Omental fat pad (tissue), 3 donors: ENCODE measurements at regions not wholly inside any gene's neighbourhood (a gene's known extent, or its start where the extent isn't known, plus 50 kb on each side); places are given as distances from the start of the nearest gene placed in this dataset.

Experiments
- ATAC-seq: fragments of 150-250 bp; one replicate; pipeline ENCODE4 v1.9.1; 2016; ENCODE audit warnings: mild to moderate bottlenecking, moderate library complexity; ENCODE audit not compliant: low FRiP score
- DNase-seq: peaks from one replicate; pipeline ENCODE4 v3.0.0-alpha.2; 2019; ENCODE audit warnings: low spot score
- TF ChIP-seq, protein P1 (sequence below), 3 donors: fragments of 450-650 bp; IDR thresholded peaks; one replicate each; pipeline ENCODE4 v1.5.1; 2016 to 2017; ENCODE audit warnings: antibody characterized with exemption in 3 of 3, mild to moderate bottlenecking in 3 of 3, moderate library complexity in 2 of 3

DNA sequence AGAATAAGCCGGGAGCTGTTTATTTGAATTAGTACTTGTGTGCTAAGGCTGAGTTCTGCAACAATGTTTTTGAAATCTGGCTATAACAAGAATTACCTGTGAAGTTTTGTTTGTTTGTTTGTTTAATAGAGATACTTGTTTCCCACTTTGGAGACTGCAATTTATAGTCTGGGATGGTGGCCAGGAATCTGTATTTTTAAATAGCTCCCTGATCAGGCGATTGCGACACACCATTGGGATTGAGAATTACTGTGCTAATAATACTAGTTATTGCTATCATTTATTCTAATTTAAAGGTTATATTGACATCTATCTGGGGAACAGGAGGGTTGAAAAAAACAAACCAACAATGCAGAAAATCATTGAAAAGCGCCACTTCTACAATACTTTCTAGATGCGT is 951.6 kb upstream of the TENM3 start:
- TF ChIP-seq, protein P1, sequence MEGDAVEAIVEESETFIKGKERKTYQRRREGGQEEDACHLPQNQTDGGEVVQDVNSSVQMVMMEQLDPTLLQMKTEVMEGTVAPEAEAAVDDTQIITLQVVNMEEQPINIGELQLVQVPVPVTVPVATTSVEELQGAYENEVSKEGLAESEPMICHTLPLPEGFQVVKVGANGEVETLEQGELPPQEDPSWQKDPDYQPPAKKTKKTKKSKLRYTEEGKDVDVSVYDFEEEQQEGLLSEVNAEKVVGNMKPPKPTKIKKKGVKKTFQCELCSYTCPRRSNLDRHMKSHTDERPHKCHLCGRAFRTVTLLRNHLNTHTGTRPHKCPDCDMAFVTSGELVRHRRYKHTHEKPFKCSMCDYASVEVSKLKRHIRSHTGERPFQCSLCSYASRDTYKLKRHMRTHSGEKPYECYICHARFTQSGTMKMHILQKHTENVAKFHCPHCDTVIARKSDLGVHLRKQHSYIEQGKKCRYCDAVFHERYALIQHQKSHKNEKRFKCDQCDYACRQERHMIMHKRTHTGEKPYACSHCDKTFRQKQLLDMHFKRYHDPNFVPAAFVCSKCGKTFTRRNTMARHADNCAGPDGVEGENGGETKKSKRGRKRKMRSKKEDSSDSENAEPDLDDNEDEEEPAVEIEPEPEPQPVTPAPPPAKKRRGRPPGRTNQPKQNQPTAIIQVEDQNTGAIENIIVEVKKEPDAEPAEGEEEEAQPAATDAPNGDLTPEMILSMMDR (IDR thresholded peaks at IDR 0.05): no peak
- DNase-seq (no peak), ATAC-seq (no peak)

DNA sequence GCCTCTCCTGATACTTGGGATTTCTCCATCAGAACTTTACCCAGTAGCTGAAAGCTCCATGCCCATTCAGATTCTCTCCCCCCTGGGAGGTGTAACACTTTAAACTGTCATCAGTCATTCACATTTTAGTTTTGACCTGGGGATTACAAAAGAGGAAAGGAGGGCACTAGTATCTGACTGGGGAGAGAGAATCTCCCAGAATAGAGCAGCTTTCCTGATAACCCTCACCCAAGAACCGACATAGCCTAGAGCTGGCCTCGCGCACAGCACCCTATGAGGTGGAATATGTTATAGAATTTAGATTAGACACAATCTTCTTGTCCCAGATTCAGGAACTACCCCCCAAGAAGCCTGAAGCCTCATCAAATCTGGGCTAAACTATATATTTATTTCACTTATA is 950.2 kb upstream of the TENM3 start:
- TF ChIP-seq, protein P1 (IDR thresholded peaks at IDR 0.05): no peak
- ATAC-seq: no peak
- no peak for DNase-seq

DNA sequence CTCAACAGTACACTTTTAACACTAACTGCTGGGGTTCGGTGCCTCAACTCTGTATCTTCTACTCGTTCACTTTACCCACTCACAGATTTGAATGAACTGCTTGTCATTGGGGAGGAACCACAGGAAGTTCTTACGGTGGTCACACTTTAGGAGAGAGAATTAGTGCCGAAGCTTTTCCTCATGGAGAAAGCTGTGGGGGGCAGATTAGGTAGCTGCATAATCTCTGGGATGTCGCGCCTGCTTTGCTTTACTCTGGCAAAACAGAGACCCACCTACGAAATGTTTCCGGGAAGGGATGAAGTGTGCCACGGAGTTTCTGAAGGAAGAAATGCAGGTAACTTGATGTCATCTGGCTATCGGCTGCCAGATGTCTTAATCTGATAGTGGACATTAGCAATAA is 949.7 kb upstream of the TENM3 start:
- ATAC-seq (no peak), DNase-seq (no peak)
- TF ChIP-seq, protein P1 (IDR thresholded peaks at IDR 0.05): no peak

DNA sequence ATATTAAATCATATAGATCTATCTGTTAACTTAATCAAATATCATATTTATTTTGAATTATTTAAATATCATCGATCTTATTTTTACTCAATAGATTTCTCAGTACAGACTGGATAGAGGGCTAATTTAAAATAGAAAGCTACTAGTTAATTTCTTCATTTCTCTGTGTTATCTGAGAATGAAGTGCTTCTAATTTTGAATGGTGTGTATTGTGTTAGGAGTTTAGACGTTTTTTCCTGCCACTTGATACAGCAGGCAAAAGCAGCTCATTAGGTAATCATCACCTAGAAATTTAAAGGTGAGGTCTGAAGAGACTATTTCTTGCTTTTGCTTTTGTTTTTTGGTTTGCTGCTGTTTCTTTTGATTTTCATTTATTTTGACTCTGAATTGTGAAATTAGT is 948.8 kb upstream of the TENM3 start:
- TF ChIP-seq, protein P1 (IDR thresholded peaks at IDR 0.05): no peak
- ATAC-seq (no peak), DNase-seq (no peak)

DNA sequence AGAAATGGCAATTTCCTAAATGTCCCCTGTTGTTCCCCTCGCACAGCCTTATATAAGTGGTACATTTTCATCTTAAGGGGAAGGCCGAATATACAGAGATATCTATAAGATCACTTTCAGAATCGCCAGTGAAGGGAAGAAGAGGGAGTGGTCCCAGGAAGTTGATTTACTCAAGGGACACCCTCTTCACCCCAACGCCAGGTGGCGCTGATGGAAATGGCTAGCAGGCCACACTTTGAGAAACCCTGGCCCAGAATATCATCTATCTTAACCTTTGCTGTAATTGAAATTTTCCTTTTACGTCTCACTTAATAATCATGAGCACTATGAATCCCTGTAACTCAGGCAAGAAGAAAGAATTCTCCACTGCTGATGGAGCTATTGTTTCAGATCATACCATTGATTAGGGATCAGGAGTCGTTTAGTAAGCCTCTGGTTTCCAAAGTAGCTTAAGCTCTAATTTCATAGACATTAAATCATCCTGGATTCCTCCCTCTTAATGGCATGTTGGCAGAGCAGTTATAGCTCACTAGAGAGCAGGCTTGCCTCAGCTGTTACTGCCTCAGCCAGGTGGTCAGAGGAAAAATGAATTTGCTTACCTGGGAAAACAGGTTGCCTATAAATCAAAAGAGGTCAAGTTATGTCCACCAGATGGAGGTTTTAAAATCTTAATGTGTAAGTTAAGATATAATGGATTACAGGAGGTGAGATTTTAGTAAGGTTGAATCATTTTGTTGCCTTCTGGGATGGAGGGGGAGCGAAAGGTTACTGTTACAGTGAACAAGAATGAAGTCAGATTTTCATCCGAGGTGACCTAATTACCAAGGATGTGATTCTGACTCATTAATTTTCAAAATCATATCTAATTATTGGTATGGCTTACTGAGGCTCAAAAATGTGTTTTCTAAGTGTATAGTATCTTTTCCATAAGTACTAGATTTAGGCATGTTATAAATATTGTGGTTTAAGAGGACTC is 941.2 kb upstream of the TENM3 start:
- ATAC-seq (no peak), DNase-seq (no peak)
- TF ChIP-seq, protein P1 (IDR thresholded peaks at IDR 0.05): no peak

DNA sequence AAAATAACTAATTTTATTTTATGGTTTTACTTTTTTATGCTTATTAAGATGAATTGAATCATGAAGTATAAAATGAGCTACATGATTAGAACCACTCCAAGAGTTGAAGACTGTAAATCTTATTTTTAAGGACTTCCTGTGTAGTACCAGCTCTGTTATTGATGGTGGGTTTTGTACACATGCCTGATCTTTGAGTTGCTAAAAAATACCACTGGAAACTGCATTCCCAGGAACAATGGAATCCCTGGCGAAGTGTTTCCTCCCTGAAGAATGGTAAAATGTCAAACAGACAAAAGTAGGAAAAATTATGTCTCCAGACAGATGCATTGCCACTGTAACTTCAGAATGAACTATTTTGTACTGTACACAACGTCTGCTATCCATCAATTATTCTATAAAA is 935.4 kb upstream of the TENM3 start:
- DNase-seq: no peak
- TF ChIP-seq, protein P1 (IDR thresholded peaks at IDR 0.05): no peak
- ATAC-seq: no peak
